CD4-positive, alpha-beta T cell treated with Interleukin-15 for 4 hours (primary cell): ENCODE measurements at regions not wholly inside any gene's neighbourhood (a gene's known extent, or its start where the extent isn't known, plus 50 kb on each side); places are given as distances from the start of the nearest gene placed in this dataset.

Experiments
- DNase-seq: peaks from one replicate; pipeline ENCODE4 v3.0.0-alpha.2; 2020; ENCODE audit warnings: low spot score

DNA sequence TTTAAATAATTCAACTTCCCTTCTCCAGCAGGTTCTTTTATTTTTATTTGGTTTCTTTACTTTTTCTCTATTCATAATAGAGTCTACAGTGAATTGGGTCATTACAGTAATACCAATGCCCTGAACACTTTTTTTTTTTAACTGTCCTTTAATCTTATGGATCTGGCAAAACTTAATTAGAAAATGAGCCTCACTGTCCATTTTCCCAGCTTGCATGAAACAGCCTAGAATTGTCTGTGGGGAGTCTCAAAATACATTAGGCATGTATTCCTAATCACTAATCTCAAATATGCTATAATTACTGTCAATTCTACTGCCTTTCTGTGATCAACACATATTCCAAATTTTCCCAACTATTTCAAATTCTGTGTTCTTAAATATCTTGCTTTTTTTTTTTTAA lies 406.8 kb downstream of the ANXA1 start:
- no peak for DNase-seq

DNA sequence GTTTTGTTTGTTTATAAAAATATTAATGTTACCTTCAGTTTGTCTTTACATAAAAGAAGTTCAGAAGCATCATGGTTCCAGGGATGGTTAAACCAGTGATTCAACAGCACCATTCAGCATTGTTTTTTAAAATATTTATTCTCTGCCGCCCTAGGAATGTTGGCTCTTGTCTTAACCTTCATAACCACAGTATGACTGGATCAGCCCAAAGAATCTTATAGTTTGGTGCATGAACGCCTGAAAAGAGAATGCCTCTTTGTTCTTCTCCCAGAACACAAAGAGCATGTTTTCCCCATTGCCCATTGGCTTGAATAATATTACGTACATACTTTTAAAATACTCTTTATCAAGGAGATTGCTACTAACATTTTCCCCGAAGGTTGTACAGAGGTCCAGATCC lies 413.4 kb downstream of the ANXA1 start:
- DNase-seq, result no peak

DNA sequence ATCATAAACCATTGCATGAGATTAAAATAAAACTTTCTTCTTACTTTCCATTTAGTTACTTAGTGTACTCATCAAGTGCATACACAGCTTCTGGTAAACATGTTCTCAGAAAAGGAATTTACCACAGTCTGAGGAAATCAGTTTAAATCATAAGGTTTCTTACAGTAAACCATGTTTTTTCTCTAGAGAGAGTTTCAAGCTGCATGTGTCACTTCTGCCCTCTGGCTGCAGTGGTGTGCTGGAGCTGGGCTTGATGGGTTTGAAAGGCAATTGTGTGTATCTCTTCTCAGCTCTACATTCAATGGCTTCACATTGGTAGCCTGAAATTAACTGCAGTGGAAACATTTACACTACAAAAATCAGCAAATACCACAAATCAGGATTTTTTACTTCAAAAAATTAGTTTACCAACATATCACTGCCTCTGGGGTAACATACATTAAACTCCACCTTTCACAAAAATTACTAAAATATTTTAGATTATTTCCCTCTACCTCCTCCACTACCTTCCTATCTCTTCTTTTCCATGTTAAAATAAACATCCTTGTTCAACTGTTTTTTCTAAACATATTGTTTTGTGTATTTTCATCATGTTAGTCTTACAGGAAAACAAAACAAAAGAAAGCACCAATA lies 414.3 kb downstream of the ANXA1 start:
- no peak for DNase-seq

DNA sequence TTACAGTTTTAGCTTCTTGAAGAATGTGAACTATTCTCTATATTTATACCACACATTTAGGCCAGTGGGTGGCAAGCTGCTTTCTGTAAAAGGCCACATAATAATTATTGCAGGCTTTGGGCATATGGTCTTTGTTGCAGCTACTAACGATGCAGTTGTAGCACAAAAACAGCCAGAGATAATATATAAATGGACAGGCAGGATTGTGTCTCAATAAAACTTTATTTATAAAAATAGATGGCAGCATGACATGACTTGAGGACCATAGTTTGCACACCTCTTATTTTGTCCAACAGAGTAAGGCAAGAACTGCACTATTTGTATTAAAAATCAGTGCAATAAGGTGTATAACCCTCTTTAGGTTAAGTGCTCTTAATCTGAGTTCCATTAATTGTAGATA lies 415.0 kb downstream of the ANXA1 start:
- DNase-seq, result no peak

DNA sequence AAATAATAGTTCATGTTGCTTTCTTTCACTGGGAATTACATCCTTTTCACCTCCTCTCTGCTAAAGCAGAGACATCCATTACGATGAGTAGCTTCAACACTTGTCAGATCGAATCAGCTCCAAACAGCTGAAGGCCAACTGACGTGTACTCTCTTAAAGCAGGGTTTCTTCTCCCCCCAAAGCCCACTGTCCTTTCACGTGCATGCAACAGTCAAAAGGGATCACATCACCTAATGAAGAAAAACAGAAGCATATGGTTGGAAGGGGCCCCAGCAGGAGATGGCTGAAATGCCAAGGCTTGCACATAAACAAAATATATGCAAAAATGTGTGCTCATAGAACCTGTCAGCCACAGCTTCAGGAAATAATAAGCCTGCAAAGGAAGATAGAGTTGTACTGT lies 421.6 kb downstream of the ANXA1 start:
- no peak for DNase-seq

DNA sequence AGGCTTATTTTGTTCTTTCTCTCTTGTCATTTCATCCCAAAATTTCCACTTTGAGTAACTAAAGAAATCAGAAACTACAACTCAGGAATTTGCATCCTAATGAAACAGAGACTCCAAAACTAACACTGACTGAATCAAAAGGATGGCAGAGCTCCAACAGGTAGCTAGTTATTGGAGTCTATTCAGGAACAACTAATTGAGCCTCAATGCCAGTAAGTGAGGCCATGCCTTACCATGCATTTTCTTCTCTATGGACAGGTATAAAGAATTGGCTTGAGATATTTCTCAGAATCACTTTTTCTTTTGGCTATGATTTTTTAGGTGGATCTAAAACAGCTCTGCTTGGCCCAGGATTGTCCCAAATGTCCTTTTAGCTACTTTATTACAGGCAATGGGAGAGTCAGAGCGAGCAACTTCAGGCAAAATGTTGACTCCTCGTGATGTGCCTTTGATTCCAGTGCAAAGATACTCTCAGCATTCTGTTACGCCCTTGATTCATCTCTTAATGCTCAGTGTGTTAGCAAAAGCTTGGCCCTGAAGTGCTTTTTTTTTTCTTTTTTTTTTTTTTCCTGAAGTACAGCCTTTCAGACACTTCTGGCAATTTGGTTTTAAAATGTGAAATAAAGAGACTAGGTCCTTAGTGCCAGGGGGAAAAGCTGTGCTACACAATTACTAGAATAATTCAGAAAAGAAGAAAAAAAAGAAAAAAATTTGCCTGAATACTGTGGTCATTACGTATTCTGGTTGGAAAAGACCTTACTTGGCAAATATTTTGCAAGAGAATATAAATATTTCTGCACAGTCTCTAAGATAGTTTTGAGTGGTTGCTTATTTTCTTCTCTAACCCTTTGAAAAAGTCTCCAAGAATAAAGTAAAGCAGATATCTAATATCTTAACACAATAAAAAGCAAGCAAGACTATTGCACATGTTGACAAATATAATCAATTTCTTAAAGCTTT lies 423.7 kb downstream of the ANXA1 start:
- no peak for DNase-seq

DNA sequence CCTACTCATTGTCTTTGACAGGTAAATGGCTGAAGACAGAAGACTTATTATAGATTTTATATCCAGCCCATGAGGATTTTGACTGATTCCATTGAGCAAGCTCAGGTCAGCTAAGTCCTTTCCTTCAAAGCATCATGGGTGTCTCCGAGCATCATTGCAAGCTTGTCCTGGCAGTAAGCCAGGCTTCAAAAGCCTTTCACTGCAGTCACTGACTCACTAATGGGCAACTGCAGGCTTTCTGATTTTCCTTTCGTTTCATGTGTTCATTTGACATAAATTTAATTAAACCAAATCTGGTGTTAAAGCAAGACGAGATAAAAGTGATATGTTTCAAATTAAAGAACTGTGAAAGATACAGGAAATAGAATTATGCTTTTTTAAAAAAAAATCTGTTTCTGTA lies 426.2 kb downstream of the ANXA1 start:
- DNase-seq, result no peak

DNA sequence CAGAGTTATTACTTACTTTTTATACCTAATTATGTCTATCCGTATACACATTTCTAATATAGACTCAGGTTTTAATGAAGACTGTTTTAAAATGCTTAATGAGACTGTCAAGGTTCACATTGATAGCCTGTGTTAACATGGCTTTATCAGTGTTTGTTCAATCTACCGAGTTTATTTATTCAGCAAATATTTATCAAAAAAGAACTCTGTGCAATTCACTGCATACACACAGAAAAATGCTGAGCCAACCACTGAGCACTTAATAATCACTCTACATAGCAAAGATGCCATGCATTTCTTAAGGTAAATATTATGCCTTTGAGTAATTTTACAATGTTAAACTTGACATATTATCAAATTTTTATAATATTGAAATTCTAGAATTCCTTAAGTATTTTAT lies 428.2 kb downstream of the ANXA1 start:
- DNase-seq, result no peak

DNA sequence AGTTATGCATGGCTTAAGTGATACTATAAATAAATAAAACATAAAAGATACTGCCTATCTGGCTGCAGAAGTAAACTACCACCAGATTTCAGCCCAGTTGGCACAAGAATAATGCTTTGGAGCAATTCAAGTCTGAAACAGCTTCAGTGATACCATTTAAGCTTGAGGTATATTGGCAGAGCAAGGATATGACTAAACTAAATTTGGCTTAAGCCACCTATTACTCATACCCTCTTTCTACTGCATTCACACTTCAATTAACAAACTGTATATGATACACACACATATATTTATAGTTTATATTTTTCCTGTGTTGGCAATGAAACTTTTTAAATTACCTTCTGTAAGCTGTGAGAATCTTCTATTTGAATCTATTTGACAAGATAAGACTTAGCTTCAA lies 431.9 kb downstream of the ANXA1 start:
- no peak for DNase-seq

DNA sequence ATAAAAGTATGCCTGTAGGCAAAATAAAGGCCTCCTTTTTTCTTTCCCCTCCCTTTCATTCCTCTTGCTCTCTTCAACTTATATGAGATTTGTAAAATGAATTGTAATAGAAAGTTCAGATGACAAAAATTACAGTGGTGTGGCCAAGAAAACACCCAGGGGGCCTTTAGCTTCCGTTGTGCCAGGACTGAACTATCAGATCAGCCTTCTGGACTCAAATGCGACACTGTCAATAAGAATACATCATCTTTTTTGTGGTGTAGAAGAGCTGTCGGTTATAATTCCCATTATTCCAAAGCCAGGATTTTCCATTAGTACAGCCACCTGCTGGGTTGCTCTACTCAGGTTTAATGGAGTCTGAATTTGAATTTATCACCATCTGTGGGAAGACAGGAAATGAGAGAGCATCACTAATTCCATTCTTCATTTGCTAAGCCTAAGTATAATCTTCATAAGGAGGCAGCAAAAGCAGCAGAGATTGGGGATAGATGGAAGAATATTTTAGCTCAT lies 443.4 kb downstream of the ANXA1 start:
- no peak for DNase-seq

DNA sequence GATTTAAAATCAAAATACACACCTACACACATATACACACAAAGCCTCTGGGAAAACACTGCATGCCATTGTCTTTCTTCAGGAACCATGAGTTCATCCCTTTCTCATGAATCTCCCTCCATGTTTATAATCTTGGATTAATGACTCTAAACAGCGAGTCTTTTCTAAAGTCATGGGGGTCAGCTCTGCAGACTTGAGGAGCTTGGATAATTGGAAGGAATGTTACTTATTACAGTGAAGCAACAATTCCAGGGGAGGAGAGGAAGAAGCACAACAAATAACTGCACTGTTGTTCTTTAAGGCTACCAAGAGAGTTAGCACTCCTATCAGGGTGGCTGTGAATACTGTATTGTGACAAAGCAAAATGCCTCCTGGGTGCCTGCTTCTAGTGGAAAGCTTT lies 444.7 kb downstream of the ANXA1 start:
- no peak for DNase-seq

DNA sequence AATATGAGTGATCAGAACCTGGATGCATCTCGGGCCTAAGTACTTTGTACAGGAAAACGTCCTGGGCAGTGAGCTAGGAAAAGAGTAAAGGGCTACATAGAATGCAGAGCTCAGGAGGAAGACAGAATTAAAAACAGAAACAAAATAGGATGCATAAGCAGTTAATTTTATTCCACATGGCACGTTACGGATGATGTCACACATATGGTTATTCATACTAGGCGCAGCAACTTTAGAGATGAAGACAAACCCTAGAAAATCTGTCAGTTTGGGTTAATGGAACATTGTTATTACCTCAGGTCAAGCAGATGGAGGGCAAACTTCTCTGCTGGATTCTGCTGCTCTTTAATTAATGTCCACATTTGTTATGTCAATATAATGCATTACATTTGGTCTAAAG lies 445.4 kb downstream of the ANXA1 start:
- no peak for DNase-seq

DNA sequence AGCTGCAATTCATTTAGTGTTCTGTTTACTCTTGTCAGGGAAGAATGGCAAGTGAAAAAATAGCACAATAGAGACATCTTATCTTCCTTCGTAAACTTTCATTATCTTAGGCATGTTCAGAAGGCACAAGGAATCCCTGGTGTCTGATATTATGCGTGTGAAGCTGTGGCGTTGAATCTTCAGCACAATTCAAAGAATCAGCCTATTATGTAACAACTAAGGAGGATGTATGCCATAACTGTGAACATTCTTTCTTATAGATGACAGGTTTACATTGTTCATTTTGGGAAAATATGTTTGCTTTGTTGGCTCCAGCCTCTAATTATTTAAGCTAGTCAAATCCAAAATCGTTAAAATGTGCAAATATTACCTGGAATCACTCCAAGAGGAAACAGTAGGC lies 446.1 kb downstream of the ANXA1 start:
- DNase-seq, result no peak

DNA sequence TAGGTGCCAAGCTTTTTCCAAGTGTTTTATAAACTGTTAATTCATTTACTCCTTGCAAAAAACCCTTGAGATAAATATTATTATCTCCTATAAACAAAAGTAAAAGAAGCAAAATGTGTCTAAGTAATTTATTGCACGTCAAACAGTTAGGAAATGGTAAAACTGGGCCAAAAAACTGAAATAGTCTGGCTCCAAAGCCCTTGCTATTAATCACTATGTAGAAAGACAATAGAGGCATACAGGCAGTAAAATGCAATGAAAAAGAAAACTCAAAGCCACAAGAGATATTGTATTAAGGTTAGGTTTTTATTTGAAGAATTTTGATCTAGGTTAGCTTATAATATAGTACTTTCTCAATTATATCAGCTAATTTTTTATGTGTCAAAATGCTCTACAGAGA lies 457.7 kb downstream of the ANXA1 start:
- no peak for DNase-seq

DNA sequence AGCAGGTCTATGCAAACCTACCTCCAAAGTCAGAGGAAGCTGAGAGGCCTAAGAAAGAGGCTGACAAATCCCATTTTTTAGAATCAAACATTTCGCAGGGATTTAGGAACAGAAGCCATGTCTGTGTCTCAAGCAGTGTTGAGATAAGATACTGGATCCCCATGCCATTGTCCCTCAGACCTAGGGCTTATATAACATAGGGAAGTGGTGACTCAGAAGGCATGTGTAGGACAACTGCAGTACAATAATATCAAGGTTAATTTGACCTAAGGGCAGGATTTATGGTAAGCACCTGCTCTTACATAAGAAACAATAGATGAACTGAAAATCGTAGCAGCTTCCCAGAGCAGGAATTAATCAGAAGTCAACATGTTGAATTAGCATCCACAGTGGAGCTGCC lies 459.4 kb downstream of the ANXA1 start:
- DNase-seq, result no peak

DNA sequence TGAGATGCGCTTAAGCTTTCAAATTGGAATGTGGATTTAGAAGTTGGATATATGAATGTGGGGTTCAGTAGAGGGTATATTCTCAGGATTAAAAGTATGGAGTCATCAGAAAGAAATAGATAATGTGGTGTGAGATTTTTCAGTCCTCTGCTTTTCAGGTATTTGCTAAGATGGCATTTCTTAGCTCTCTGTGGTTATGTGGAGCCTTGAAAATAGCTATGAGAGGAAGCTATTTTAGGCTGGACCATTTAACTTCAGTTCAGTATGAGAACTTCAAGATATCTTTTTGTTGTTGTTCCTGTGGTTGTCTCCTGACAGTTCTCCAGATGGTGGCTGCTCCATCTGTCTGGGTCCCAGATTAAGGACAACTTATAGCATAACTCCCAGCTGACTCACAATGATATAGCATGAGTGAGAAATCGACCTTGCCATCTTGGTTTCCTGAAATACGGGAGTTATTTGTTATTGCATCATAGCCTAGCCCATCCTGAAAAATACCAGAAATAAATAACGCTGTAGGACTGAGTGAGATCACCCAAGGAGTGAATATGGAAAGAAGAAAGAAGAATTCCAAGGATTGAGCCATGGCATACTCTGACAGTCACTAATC lies 461.5 kb downstream of the ANXA1 start:
- DNase-seq, result no peak

DNA sequence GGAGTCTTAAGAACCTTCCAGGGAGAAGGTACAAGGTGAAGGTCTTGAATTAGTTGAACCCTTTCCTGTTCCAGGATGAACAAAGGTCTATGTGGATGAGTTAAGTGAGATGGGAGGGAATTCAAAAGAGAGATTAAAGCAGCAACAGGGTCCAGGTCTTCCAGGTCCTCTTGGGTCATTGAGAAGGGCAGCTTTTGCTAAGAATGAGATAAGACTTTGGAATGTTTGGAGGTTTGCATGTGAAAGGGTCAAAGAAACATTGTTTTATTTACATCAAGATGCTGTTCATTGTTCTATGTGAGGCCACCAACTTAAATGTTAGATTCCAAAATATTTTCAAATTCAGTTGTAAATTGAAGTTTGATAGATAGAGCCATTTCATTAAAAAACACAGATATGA lies 463.9 kb downstream of the ANXA1 start:
- DNase-seq, result no peak

DNA sequence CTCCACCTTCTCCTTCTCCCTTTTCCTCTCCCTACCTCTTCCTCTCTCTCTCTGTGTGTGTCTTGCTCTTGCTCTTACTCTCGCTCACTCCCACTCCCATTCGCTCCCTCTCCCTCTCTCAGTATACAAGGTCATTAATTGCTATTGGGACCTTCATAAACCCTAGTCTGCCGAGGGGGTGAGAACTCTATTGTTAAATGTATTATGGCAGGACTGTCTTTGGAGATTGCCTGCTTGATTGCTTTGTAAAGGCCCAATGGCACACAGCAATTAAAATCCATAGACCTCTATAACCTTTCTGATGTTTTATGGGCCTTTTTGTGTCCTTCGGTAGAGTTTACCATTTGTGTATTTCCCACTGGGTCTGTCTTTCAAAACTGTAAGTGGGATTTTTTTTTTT lies 465.9 kb downstream of the ANXA1 start:
- no peak for DNase-seq

DNA sequence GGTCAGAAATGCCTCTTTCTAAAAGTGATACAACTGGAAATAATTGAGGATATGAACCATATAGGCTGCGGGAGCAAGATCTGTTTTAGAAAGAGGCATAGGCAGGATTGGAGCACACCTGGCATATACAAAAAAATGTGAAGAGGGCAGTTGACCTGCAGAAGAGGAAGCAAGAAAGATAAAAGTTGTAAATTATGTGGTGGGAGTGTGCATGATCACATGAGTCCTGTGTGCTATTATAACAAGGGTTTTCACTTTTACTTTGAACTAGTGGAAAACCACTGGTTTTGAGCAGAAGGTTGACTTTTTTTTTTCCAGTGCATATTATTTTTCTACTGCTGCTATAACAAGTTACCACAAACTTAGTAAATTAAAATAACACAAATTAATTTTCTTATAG lies 489.3 kb downstream of the ANXA1 start:
- DNase-seq, result no peak

DNA sequence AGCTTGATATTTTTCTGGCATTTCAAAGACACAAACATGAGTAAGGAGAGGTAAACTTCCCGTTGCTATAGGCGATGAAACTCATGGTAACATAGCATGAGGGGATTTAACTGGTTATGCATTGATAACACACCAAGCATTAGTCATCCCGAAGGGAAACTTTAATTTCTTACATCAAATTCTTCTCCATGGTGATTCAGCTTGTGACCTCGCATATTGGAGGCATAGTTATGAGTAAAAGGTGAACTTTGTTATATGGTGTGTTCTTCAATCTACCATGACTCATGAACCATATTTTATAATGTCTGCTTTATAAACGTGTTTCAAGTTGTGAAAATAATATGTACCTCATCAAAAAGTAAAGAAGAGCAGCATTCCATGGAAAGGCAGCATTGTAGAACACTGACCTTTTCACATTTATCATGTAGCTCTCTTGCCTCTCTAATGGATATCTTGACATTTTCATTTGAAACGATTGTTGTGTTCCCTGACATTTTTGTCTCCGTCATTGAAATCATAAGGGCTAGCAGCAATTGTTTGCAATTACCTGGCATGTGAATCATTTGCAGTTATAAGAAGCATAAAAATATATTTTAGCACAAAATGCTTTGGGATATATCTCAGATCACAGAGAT lies 491.8 kb downstream of the ANXA1 start:
- no peak for DNase-seq

DNA sequence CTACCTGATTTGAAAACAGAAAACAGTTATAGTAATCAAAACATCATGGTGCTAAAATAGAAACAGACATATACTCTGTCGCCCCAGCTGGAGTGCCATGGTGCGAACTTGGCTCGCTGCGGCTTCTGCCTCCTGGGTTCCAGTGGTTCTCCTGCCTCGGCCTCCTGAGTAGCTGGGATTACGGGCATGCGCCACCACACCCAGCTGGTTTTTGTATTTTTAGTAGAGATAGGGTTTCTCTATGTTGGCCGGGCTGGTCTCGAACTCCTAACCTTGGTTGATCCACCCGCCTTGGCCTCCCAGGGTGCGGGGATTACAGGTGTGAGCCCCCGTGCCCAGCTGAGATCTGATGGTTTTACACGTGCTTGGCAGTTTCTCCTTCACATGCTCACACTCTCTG lies 495.9 kb downstream of the ANXA1 start:
- no peak for DNase-seq

DNA sequence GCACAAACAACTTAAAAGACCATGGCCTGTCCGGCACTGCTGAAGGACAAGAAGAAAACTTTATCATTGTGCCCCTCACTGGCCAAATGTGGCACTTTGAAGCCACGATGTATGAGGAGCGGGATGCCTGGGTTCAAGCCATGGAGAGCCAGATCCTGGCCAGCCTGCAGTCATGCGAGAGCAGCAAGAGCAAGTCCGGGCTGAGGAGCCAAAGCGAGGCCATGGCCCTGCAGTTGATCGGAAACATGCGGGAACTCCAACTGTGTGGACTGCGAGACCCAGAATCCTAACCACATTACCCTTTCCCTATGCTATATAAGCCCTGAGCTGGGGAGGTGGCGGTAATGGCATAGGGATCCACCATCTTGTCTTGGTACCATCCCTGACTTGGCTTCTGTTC lies 497.9 kb downstream of the ANXA1 start:
- no peak for DNase-seq

DNA sequence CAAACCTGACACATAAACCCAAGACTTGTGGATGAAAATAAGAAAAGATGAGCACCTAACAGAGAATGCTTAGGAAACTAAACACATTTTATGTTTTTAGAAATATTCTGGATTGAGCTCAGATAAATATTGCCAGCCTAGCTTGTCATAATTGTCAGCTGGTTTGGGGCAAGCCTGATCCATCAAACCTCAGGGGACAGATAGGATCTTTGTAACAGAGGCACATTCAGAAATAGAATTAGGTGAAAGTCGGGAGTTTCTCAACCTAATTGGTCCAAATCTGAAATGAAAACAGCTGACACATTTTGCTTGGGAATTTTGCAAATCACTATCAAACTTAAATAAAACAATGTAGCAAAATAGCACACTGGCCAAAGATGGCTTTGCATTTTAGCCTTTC lies 503.7 kb downstream of the ANXA1 start:
- DNase-seq, result no peak
